AG04449 (cell line): ENCODE measurements at regions not wholly inside any gene's neighbourhood (a gene's known extent, or its start where the extent isn't known, plus 50 kb on each side); places are given as distances from the start of the nearest gene placed in this dataset.
"Not testable (repeated sequence)": the region's sequence is repeated elsewhere in the genome, so short reads cannot be mapped to it uniquely, and the experiment has no call there.

Experiments
- CTCF ChIA-PET: fragments of 350-600 bp; formaldehyde crosslinking; extraction: SDS; loops from one replicate; lab custom pipeline; 2021; ENCODE audit warnings: antibody characterized with exemption; lab: Yijun Ruan, JAX
- POLR2A ChIA-PET: fragments of 400-600, 350-600 bp; formaldehyde crosslinking; extraction: SDS; loops from one replicate; lab custom pipeline; 2020; ENCODE audit warnings: antibody characterized with exemption, inconsistent platforms; lab: Yijun Ruan, JAX
- DNase-seq: peaks from one replicate; pipeline ENCODE4 v3.0.0-alpha.2; 2010; ENCODE audit warnings: low read depth, low spot score
- H3K4me3 ChIP-seq: 2 replicates; pipeline ENCODE4 v1.5.1; 2011; ENCODE audit warnings: low read depth, mild to moderate bottlenecking, control low read depth, low read length
- TF ChIP-seq, protein P1 (sequence below): IDR thresholded peaks from one replicate; pipeline ENCODE4 v1.5.1; 2011; ENCODE audit warnings: mild to moderate bottlenecking, moderate library complexity, low read length, control low read depth, inconsistent platforms; ENCODE audit not compliant: insufficient read depth; ENCODE audit errors: missing control alignments

- H3K4me3 ChIP-seq, result no peak overlapping the region
- TF ChIP-seq, protein P1, sequence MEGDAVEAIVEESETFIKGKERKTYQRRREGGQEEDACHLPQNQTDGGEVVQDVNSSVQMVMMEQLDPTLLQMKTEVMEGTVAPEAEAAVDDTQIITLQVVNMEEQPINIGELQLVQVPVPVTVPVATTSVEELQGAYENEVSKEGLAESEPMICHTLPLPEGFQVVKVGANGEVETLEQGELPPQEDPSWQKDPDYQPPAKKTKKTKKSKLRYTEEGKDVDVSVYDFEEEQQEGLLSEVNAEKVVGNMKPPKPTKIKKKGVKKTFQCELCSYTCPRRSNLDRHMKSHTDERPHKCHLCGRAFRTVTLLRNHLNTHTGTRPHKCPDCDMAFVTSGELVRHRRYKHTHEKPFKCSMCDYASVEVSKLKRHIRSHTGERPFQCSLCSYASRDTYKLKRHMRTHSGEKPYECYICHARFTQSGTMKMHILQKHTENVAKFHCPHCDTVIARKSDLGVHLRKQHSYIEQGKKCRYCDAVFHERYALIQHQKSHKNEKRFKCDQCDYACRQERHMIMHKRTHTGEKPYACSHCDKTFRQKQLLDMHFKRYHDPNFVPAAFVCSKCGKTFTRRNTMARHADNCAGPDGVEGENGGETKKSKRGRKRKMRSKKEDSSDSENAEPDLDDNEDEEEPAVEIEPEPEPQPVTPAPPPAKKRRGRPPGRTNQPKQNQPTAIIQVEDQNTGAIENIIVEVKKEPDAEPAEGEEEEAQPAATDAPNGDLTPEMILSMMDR, result no peak
- POLR2A ChIA-PET, result no interaction called here
- no peak for DNase-seq
- CTCF ChIA-PET, result no interaction called here
These were observed 672.4 kb upstream of the TMPRSS15 start for GRCh38 chr21:19076031-19076430.

GRCh38 chr21:19109694-19110093, 706.1 kb upstream of the TMPRSS15 start:
- ChIA-PET CTCF (no interaction called here), POLR2A (no interaction called here)
- H3K4me3 ChIP-seq, result no peak overlapping the region
- no peak for DNase-seq
- TF ChIP-seq, protein P1, result no peak

DNA sequence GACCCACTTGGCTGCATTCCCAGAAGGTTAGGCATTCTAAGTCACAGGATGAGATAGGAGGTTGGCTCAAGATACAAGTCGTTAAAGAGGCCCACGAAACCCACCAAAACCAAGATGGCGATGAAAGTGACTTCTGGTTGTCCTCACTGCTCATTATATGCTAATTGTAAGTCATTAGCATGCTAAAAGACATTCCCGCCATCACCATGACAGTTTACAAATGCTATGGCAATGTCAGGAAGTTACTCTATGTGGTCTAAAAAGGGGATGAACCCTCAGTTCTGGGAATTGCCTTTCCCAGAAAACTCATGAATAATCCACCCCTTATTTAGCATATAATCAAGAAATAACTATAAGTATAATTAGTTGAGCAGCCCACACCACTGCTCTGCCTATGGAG, 715.7 kb upstream of the TMPRSS15 start:
- POLR2A ChIA-PET, DNase-seq, CTCF ChIA-PET, H3K4me3 ChIP-seq: not testable (repeated sequence)

GRCh38 chr21:19120591-19120990, 717.0 kb upstream of the TMPRSS15 start:
- POLR2A ChIA-PET, result no interaction called here
- no peak for DNase-seq
- TF ChIP-seq, protein P1, result no peak
- CTCF ChIA-PET, result no interaction called here
- no peak overlapping the region for H3K4me3 ChIP-seq

DNA sequence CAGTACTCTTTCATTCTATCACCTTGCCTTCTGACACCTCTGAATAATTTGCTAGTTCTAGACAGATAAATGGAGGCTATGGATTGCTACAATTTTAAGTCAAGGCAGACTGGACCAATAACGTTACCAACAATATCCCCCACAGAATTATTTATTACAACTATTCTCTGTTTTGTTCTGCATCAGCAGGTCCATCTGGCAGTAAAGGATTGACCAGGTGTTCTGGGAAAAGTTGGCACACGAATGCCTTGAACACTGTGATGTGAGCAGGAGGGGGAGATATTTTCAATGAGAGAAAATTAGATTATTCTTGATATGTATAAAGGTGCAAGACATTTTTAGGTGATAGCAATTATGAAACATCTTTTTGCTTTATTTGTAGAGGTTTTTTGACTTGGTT, 718.8 kb upstream of the TMPRSS15 start:
- POLR2A ChIA-PET, result no interaction called here

GRCh38 chr21:19123053-19123452, 719.5 kb upstream of the TMPRSS15 start:
- H3K4me3 ChIP-seq, result no peak overlapping the region
- no peak for DNase-seq
- TF ChIP-seq, protein P1, result no peak
- POLR2A ChIA-PET, result no interaction called here
- CTCF ChIA-PET, result no interaction called here

More for the DNA sequence above, 718.8 kb upstream of the TMPRSS15 start:
- DNase-seq, result no peak
- TF ChIP-seq, protein P1, result no peak
- CTCF ChIA-PET, result no interaction called here
- H3K4me3 ChIP-seq, result no peak overlapping the region

DNA sequence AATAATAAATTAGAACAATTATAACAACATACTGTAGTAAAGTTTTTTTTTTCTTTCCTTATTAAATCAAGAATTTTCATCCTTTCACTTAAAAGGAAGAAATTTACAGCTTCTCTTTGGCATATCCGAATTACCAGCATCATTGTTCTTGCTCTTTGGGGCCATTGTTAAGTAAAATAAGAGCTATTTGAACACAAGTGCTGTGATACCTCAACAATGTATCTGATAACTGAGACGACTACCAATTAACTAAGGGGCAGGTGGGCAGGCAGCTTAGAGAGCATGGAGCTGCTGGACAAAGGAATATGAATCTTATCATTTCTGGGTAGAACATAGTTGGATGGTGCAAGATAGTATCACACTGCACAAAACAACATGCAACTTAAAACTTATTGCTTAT, 719.9 kb upstream of the TMPRSS15 start:
- TF ChIP-seq, protein P1, result no peak
- CTCF ChIA-PET, result no interaction called here
- DNase-seq, result no peak
- H3K4me3 ChIP-seq, result no peak overlapping the region
- POLR2A ChIA-PET, result no interaction called here
